ENCODE measurements at regions not wholly inside any gene's neighbourhood (a gene's known extent, or its start where the extent isn't known, plus 50 kb on each side); places are given as distances from the start of the nearest gene placed in this dataset.

GRCh38 chr14:85897808-85898207 lies 367.9 kb downstream of the FLRT2 start:
- TF ChIP-seq CTCF (IDR thresholded peaks at IDR 0.05; ENCODE audit: borderline replicate concordance, extremely low read depth, low read length, poor library complexity, severe bottlenecking): no peak
- TF ChIP-seq EZH2 (IDR thresholded peaks at IDR 0.05; ENCODE audit: borderline replicate concordance, low read depth, low read length, severe bottlenecking): no peak
